Large intestine (tissue), 3 donors: ENCODE measurements at regions not wholly inside any gene's neighbourhood (a gene's known extent, or its start where the extent isn't known, plus 50 kb on each side); places are given as distances from the start of the nearest gene placed in this dataset.

Source experiments
- DNase-seq, 2 donors: peaks; one replicate each; pipeline versions ENCODE4 v3.0.0 to v3.0.0-alpha.2; 2013
- H3K27ac ChIP-seq: one replicate; pipeline ENCODE4 v1.5.1; 2013; ENCODE audit warnings: low read length
- H3K27me3 ChIP-seq: 2 replicates; pipeline ENCODE4 v1.6.1; 2013; ENCODE audit warnings: low read length; ENCODE audit not compliant: control insufficient read depth, insufficient read depth
- H3K36me3 ChIP-seq: 2 replicates; pipeline ENCODE4 v1.6.1; 2013; ENCODE audit warnings: low read length; ENCODE audit not compliant: control insufficient read depth, insufficient read depth
- H3K4me1 ChIP-seq: one replicate; pipeline ENCODE4 v1.6.1; 2013; ENCODE audit warnings: low read length; ENCODE audit not compliant: control insufficient read depth, insufficient read depth
- H3K4me3 ChIP-seq: one replicate; pipeline ENCODE4 v1.5.1; 2013; ENCODE audit warnings: low read length
- H3K9me3 ChIP-seq: one replicate; pipeline ENCODE4 v1.6.1; 2013; ENCODE audit warnings: mild to moderate bottlenecking, low read depth, low read length, moderate library complexity; ENCODE audit not compliant: control insufficient read depth
- WGBS: methylation state at CpG from one replicate; pipeline ENCODE4 v1.1.5; 2013; ENCODE audit warnings: low lambda C conversion rate; ENCODE audit not compliant: insufficient coverage; 5-methylcytosine and 5-hydroxymethylcytosine counted together

- no CpG with 5 or more reads among the region's 2 CpGs for WGBS
- H3K4me3 ChIP-seq: no peak overlapping the region
These were observed 115.7 kb upstream of the KIT start for GRCh38 chr4:54542119-54542438.

GRCh38 chr4:54542540-54543041 is 115.2 kb upstream of the KIT start:
- no CpG with 5 or more reads among the region's 6 CpGs for WGBS
- peaks cover 8% of the 10 kb centered on the region for H3K27me3 ChIP-seq

More at GRCh38 chr4:54542119-54542438, 115.7 kb upstream of the KIT start:
- Histone ChIP-seq H3K4me1 (peaks cover under 1% of the 10 kb centered on the region), H3K27ac (no peak overlapping the region), H3K27me3 (peaks cover 8% of the 10 kb centered on the region), H3K36me3 (no peaks in the 10 kb centered on the region), H3K9me3 (no peaks in the 10 kb centered on the region)
- no peak for DNase-seq

GRCh38 chr4:54543088-54543795 is 114.5 kb upstream of the KIT start:
- WGBS: 100% methylated on average over 1 of the region's 3 CpGs

More at GRCh38 chr4:54542540-54543041, 115.2 kb upstream of the KIT start:
- H3K27ac ChIP-seq: no peak overlapping the region
- no peaks in the 10 kb centered on the region for H3K36me3 ChIP-seq
- no peak for DNase-seq
- H3K4me1 ChIP-seq: peaks cover 5% of the 10 kb centered on the region
- H3K9me3 ChIP-seq: no peaks in the 10 kb centered on the region
- no peak overlapping the region for H3K4me3 ChIP-seq

GRCh38 chr4:54545663-54546424 is 111.9 kb upstream of the KIT start:
- DNase-seq: peak in 1 of 2 donors; percentile 20
- Histone ChIP-seq H3K27ac (no peak overlapping the region), H3K27me3 (no peaks in the 10 kb centered on the region), H3K4me3 (no peak overlapping the region), H3K36me3 (no peaks in the 10 kb centered on the region), H3K4me1 (peaks cover 9% of the 10 kb centered on the region), H3K9me3 (no peaks in the 10 kb centered on the region)
- WGBS: 70% methylated on average over 2 of the region's 4 CpGs

More at GRCh38 chr4:54543088-54543795, 114.5 kb upstream of the KIT start:
- Histone ChIP-seq H3K9me3 (no peaks in the 10 kb centered on the region), H3K4me1 (peaks cover 9% of the 10 kb centered on the region), H3K27me3 (peaks cover 8% of the 10 kb centered on the region), H3K27ac (no peak overlapping the region), H3K36me3 (no peaks in the 10 kb centered on the region), H3K4me3 (no peak overlapping the region)
- DNase-seq: no peak

GRCh38 chr4:54547299-54548097 is 110.3 kb upstream of the KIT start:
- H3K36me3 ChIP-seq: no peaks in the 10 kb centered on the region
- 0% methylated on average over 1 of the region's 7 CpGs for WGBS
- H3K4me1 ChIP-seq: peaks cover 9% of the 10 kb centered on the region
- H3K27ac ChIP-seq: peak overlapping the region; percentile 19
- H3K9me3 ChIP-seq: no peaks in the 10 kb centered on the region
- H3K27me3 ChIP-seq: no peaks in the 10 kb centered on the region
- H3K4me3 ChIP-seq: no peak overlapping the region
- DNase-seq: peak; percentile 26 to 81

- Histone ChIP-seq H3K4me1 (peaks cover 9% of the 10 kb centered on the region), H3K9me3 (no peaks in the 10 kb centered on the region), H3K27me3 (no peaks in the 10 kb centered on the region), H3K4me3 (no peak overlapping the region), H3K27ac (no peak overlapping the region), H3K36me3 (no peaks in the 10 kb centered on the region)
- no CpG with 5 or more reads among the region's 3 CpGs for WGBS
- no peak for DNase-seq
These were observed 109.6 kb upstream of the KIT start for GRCh38 chr4:54548098-54548620.

- no peak overlapping the region for H3K4me3 ChIP-seq
- H3K9me3 ChIP-seq: no peaks in the 10 kb centered on the region
- H3K27me3 ChIP-seq: no peaks in the 10 kb centered on the region
- 100% methylated on average over 1 of the region's 9 CpGs for WGBS
- no peak overlapping the region for H3K27ac ChIP-seq
- H3K36me3 ChIP-seq: no peaks in the 10 kb centered on the region
- no peak for DNase-seq
- peaks cover 9% of the 10 kb centered on the region for H3K4me1 ChIP-seq
These were observed 108.8 kb upstream of the KIT start for GRCh38 chr4:54548831-54549460.

GRCh38 chr4:54550395-54551171 is 107.2 kb upstream of the KIT start:
- Histone ChIP-seq H3K9me3 (no peaks in the 10 kb centered on the region), H3K27me3 (no peaks in the 10 kb centered on the region), H3K4me1 (peaks cover 9% of the 10 kb centered on the region), H3K4me3 (no peak overlapping the region), H3K27ac (no peak overlapping the region), H3K36me3 (no peaks in the 10 kb centered on the region)
- 37% methylated on average over 3 of the region's 8 CpGs for WGBS
- DNase-seq: peak; percentile 26 to 66

- H3K4me3 ChIP-seq: no peak overlapping the region
- no peaks in the 10 kb centered on the region for H3K36me3 ChIP-seq
- no peaks in the 10 kb centered on the region for H3K4me1 ChIP-seq
- no peaks in the 10 kb centered on the region for H3K9me3 ChIP-seq
- WGBS: 100% methylated on average over 1 of the region's 5 CpGs
- peaks cover 4% of the 10 kb centered on the region for H3K27me3 ChIP-seq
- DNase-seq: no peak
- H3K27ac ChIP-seq: no peak overlapping the region
These were observed 104.8 kb upstream of the KIT start for GRCh38 chr4:54553001-54553400.
